ENCODE measurements at regions not wholly inside any gene's neighbourhood (a gene's known extent, or its start where the extent isn't known, plus 50 kb on each side); places are given as distances from the start of the nearest gene placed in this dataset.

DNA sequence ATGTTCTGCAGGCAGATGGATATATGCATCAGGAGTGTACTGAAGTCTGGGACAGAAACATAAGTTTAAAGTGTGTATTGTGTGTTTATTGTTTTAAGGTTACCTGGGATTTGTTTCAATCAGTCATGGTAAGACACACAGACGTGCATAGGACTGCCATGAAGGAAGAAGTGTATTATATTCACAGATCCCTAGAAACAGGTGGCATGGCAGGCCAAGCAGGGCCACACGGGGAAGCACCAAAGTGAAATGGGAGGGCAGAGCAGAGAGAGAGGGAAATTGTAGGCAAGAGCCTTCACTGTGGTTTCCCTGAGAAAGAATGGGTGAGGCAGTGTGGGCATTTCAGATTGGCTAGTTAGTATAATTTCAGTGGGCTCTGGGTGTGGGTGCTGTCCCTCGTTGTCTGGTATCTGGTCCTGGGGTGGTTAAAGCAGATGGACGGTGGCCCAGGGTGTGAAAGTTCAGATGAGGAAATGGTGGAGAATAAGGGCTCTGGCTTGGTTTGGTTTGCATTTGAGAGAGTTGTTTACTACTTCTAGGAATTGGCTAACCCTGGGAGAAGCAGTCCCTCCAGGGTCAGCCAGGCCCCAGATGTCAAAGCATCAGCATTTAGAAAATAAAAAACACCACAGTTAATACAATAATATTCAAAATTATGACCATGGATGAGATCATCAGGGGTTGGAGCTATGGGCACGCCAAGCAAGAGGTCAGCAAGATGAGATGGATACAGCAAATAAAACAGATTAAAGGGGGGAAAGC, 160.0 kb downstream of the LRRC30 start:
- no peaks in the 10 kb centered on the region for H3K36me3 Mint-ChIP-seq (ENCODE audit: insufficient read depth, unreplicated experiment)
- H3K27ac Mint-ChIP-seq (ENCODE audit: low read depth, unreplicated experiment): no peak overlapping the region
- H3K27me3 Mint-ChIP-seq (ENCODE audit: insufficient read depth, unreplicated experiment): no peaks in the 10 kb centered on the region
- POLR2A ChIA-PET: no interaction called here
- intact Hi-C loops (cut with micrococcal nuclease): no loop called here
- no peak for DNase-seq (ENCODE audit: unreplicated experiment)
- CTCF ChIA-PET: interaction anchor here (0.7 to 1.0 kb wide), 2 partner anchors 14 to 156 kb away, joined by 3 read pairs; no protein-coding TSS in a partner anchor
- H3K4me1 Mint-ChIP-seq (ENCODE audit: insufficient read depth, unreplicated experiment): peaks cover 5% of the 10 kb centered on the region
- no TSS peak for BruUV-seq (replicated peaks)
- H3K4me3 Mint-ChIP-seq (ENCODE audit: unreplicated experiment): no peak overlapping the region
- H3K9me3 Mint-ChIP-seq (ENCODE audit: unreplicated experiment): no peaks in the 10 kb centered on the region
- TF ChIP-seq, protein P1, sequence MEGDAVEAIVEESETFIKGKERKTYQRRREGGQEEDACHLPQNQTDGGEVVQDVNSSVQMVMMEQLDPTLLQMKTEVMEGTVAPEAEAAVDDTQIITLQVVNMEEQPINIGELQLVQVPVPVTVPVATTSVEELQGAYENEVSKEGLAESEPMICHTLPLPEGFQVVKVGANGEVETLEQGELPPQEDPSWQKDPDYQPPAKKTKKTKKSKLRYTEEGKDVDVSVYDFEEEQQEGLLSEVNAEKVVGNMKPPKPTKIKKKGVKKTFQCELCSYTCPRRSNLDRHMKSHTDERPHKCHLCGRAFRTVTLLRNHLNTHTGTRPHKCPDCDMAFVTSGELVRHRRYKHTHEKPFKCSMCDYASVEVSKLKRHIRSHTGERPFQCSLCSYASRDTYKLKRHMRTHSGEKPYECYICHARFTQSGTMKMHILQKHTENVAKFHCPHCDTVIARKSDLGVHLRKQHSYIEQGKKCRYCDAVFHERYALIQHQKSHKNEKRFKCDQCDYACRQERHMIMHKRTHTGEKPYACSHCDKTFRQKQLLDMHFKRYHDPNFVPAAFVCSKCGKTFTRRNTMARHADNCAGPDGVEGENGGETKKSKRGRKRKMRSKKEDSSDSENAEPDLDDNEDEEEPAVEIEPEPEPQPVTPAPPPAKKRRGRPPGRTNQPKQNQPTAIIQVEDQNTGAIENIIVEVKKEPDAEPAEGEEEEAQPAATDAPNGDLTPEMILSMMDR (IDR thresholded peaks at IDR 0.05; ENCODE audit: unreplicated experiment): no peak

DNA sequence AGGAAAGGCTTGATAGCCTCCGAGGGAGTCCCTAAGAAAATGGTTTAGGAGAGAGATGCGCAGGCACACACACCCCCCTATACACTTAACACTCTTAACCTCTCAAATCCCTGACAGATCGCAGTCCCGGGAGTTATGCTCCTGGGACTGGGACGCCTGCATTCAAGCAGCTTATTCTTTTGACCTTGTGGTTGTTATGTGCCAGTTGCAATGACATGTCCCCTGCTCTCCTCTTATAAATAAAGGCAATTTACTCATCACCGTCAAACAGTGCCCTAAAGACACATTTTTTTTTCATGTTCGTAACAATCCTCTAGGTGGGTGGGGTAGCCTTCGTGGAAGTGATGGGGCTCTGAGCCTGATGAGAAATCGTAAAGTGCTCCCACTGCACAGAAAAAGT, 162.2 kb downstream of the LRRC30 start:
- no peaks in the 10 kb centered on the region for H3K9me3 Mint-ChIP-seq (ENCODE audit: unreplicated experiment)
- H3K27ac Mint-ChIP-seq (ENCODE audit: low read depth, unreplicated experiment): no peak overlapping the region
- H3K36me3 Mint-ChIP-seq (ENCODE audit: insufficient read depth, unreplicated experiment): no peaks in the 10 kb centered on the region
- DNase-seq (ENCODE audit: unreplicated experiment): no peak
- no peaks in the 10 kb centered on the region for H3K27me3 Mint-ChIP-seq (ENCODE audit: insufficient read depth, unreplicated experiment)
- POLR2A ChIA-PET: no interaction called here
- CTCF ChIA-PET: interaction anchor here (1.4 kb wide), 1 partner anchor 120 kb away, joined by 3 read pairs; no protein-coding TSS in a partner anchor
- TF ChIP-seq, protein P1 (IDR thresholded peaks at IDR 0.05; ENCODE audit: unreplicated experiment): no peak
- no TSS peak for BruUV-seq (replicated peaks)
- H3K4me3 Mint-ChIP-seq (ENCODE audit: unreplicated experiment): no peak overlapping the region
- intact Hi-C loops (cut with micrococcal nuclease): no loop called here
- peaks cover 5% of the 10 kb centered on the region for H3K4me1 Mint-ChIP-seq (ENCODE audit: insufficient read depth, unreplicated experiment)

DNA sequence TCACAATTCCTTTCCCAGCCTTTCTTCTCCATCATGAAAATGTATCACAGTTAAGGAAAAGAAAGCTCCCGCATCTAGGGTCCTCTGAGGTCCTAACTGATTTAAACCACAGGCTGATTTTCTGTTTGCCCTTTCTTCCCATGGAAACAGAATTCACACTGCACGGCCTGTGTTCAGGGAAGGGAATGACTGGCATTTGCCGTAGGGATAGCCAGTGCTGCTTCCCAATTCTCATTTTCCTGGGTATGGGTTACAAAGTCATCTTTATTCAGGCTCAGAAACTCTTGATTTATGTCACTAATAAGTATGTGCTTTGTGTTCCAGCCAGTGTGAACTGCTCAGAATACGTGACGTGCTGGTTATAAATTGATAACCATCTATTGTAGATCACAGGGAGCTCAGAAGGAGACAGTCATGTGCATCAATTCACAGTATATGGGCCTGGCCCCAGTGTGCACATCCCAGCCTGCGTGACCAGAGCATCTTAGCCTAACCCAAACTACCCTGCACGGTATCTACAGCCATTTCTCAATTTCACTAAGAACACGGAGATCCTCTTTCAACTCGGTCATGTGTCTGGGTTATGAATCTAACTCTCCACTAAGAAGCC, 163.3 kb downstream of the LRRC30 start:
- ChIA-PET POLR2A (interaction anchor here (0.6 to 2.6 kb wide), 2 partner anchors 172 to 420 kb away, joined by 3 to 9 read pairs; partner anchors contain the start of gene PTPRM), CTCF (interaction anchor here (1.4 kb wide), 1 partner anchor 121 kb away, joined by 3 read pairs; no protein-coding TSS in a partner anchor)
- H3K27me3 Mint-ChIP-seq (ENCODE audit: insufficient read depth, unreplicated experiment): no peaks in the 10 kb centered on the region
- no peaks in the 10 kb centered on the region for H3K9me3 Mint-ChIP-seq (ENCODE audit: unreplicated experiment)
- intact Hi-C loops (cut with micrococcal nuclease): no loop called here
- H3K4me1 Mint-ChIP-seq (ENCODE audit: insufficient read depth, unreplicated experiment): peaks cover 5% of the 10 kb centered on the region
- H3K4me3 Mint-ChIP-seq (ENCODE audit: unreplicated experiment): no peak overlapping the region
- no peak overlapping the region for H3K27ac Mint-ChIP-seq (ENCODE audit: low read depth, unreplicated experiment)
- TF ChIP-seq, protein P1 (IDR thresholded peaks at IDR 0.05; ENCODE audit: unreplicated experiment): no peak
- DNase-seq (ENCODE audit: unreplicated experiment): no peak
- no peaks in the 10 kb centered on the region for H3K36me3 Mint-ChIP-seq (ENCODE audit: insufficient read depth, unreplicated experiment)
- BruUV-seq (replicated peaks): no TSS peak

DNA sequence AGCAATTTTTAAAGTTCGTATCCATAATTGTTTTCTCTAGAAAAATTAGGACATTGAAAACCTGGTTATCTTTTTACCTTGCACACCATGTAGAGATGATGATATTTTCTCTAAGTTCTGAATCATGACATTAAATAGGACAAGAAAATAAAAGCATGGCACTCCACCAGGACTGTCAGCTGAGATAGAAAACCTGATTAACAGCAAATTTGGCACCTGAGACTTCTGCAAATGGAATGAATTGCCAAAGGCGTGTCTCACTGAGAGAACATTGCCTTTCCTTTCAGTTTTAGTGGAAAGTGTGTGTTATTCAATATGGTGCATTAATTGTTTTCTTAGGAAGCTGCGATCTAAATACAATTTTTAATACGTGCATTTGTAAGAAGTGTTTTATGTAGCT, 164.7 kb downstream of the LRRC30 start:
- POLR2A ChIA-PET: interaction anchor here (1.1 to 2.6 kb wide), 4 partner anchors 19 to 174 kb away, joined by 3 to 10 read pairs (median 7); partner anchors contain the start of gene PTPRM
- TF ChIP-seq, protein P1 (IDR thresholded peaks at IDR 0.05; ENCODE audit: unreplicated experiment): no peak
- Mint-ChIP-seq H3K27ac (ENCODE audit: low read depth, unreplicated experiment) (no peak overlapping the region), H3K27me3 (ENCODE audit: insufficient read depth, unreplicated experiment) (no peaks in the 10 kb centered on the region), H3K4me3 (ENCODE audit: unreplicated experiment) (no peak overlapping the region), H3K36me3 (ENCODE audit: insufficient read depth, unreplicated experiment) (no peaks in the 10 kb centered on the region), H3K4me1 (ENCODE audit: insufficient read depth, unreplicated experiment) (peaks cover 5% of the 10 kb centered on the region), H3K9me3 (ENCODE audit: unreplicated experiment) (no peaks in the 10 kb centered on the region)
- intact Hi-C loops (cut with micrococcal nuclease): no loop called here
- CTCF ChIA-PET: interaction anchor here (1.2 kb wide), 1 partner anchor 11 kb away, joined by 3 read pairs; no protein-coding TSS in a partner anchor
- BruUV-seq (replicated peaks): no TSS peak
- DNase-seq (ENCODE audit: unreplicated experiment): no peak
